ENCODE measurements at regions not wholly inside any gene's neighbourhood (a gene's known extent, or its start where the extent isn't known, plus 50 kb on each side); places are given as distances from the start of the nearest gene placed in this dataset.

DNA sequence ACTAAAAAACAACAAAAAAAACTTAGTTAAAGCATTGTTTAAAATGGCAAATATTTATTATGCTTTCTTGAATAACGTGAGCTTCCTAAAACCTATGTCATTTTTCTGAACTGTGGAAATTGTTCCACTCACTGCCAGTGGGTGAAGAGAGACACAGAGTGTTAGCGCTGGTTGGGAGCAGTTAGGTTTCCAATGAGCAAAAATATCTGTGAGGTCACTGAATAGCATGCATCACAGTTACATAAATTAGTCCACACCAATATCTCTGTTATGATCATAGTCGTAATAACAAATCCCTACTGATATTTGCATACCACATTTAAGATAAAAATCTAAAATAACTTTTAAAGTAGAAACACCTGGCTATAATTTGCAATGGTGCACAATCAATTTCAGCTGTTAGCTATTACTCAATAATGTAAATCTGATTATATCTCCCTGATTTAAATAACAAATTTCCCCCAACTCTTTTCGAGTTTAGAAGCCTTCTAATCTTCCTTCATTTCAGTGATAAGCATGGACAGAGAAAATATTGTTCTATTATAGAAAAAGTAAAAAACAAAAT lies 1094.0 kb upstream of the KLHL29 start:
- H3K27me3 ChIP-seq (ENCODE audit: control insufficient read depth, insufficient read depth, low read length): no peaks in the 10 kb centered on the region
- CTCF ChIA-PET: no interaction called here
- POLR2A ChIA-PET: no interaction called here
- TF ChIP-seq, protein P1, sequence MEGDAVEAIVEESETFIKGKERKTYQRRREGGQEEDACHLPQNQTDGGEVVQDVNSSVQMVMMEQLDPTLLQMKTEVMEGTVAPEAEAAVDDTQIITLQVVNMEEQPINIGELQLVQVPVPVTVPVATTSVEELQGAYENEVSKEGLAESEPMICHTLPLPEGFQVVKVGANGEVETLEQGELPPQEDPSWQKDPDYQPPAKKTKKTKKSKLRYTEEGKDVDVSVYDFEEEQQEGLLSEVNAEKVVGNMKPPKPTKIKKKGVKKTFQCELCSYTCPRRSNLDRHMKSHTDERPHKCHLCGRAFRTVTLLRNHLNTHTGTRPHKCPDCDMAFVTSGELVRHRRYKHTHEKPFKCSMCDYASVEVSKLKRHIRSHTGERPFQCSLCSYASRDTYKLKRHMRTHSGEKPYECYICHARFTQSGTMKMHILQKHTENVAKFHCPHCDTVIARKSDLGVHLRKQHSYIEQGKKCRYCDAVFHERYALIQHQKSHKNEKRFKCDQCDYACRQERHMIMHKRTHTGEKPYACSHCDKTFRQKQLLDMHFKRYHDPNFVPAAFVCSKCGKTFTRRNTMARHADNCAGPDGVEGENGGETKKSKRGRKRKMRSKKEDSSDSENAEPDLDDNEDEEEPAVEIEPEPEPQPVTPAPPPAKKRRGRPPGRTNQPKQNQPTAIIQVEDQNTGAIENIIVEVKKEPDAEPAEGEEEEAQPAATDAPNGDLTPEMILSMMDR (IDR thresholded peaks at IDR 0.05; ENCODE audit: insufficient read depth, low read depth, low read length): no peak
- H3K4me3 ChIP-seq (ENCODE audit: low read depth, low read length): no peak overlapping the region
- no peak for DNase-seq (ENCODE audit: low read depth)
- no peaks in the 10 kb centered on the region for H3K36me3 ChIP-seq (ENCODE audit: control insufficient read depth, insufficient read depth, low read length)

- Histone ChIP-seq H3K27me3 (ENCODE audit: control insufficient read depth, insufficient read depth, low read length) (no peaks in the 10 kb centered on the region), H3K4me3 (ENCODE audit: low read depth, low read length) (no peak overlapping the region), H3K36me3 (ENCODE audit: control insufficient read depth, insufficient read depth, low read length) (no peaks in the 10 kb centered on the region)
- TF ChIP-seq, protein P1 (IDR thresholded peaks at IDR 0.05; ENCODE audit: insufficient read depth, low read depth, low read length): no peak
- ChIA-PET CTCF (no interaction called here), POLR2A (no interaction called here)
- no peak for DNase-seq (ENCODE audit: low read depth)
These were observed 1083.8 kb upstream of the KLHL29 start for GRCh38 chr2:22301228-22301627.

- CTCF ChIA-PET: no interaction called here
- Histone ChIP-seq H3K36me3 (ENCODE audit: control insufficient read depth, insufficient read depth, low read length) (no peaks in the 10 kb centered on the region), H3K4me3 (ENCODE audit: low read depth, low read length) (no peak overlapping the region), H3K27me3 (ENCODE audit: control insufficient read depth, insufficient read depth, low read length) (no peaks in the 10 kb centered on the region)
- POLR2A ChIA-PET: no interaction called here
- DNase-seq (ENCODE audit: low read depth): no peak
- TF ChIP-seq, protein P1 (IDR thresholded peaks at IDR 0.05; ENCODE audit: insufficient read depth, low read depth, low read length): no peak
These were observed 1058.7 kb upstream of the KLHL29 start for GRCh38 chr2:22326250-22326649.

DNA sequence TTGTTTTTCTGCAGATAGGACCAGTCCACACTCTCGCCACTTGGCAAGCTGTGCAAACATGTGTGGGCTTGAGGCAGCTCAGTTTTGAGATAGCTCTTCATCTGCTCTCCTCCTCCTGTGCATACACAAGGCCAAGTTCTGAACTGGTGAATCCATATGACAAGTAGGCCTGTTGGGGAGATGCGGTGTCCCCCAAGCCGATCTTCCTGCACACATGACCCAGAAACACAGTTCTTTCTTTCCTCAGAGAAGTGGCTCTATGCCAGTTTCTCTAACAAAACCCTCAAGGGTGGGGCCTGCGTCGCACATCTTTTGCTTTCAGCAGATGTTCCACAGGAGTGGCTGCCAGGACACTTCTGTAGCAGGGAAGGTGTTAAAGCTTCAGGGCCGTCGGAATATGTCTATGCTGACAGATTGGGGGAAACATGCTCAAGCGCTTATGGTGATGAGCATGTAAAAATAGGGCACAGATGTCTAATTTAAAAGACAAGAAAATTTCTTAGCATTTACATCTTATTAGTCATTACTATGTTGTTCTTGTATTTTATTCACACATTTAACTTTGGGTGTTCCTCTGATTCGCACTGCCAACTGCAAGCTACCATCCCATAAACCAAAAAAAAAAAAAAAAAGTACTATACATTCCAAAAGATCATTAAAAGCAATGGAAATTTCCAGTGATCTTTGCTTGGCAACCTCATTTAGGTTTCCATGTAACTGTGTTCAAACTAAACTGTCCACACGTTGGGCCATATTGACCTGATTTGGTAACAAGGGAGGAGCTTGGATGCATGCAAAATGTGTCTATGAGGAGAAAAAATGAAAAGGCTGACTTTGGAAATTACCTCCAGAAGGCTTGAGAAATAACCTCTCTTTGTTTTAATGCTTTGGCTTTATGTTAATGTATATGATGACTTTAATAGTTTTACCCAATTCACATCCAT lies 1055.5 kb upstream of the KLHL29 start:
- POLR2A ChIA-PET: interaction anchor here (0.6 kb wide), 1 partner anchor 12 kb away, joined by 5 read pairs; no protein-coding TSS in a partner anchor
- H3K27me3 ChIP-seq (ENCODE audit: control insufficient read depth, insufficient read depth, low read length): no peaks in the 10 kb centered on the region
- no peak for DNase-seq (ENCODE audit: low read depth)
- H3K4me3 ChIP-seq (ENCODE audit: low read depth, low read length): no peak overlapping the region
- TF ChIP-seq, protein P1 (IDR thresholded peaks at IDR 0.05; ENCODE audit: insufficient read depth, low read depth, low read length): no peak
- CTCF ChIA-PET: no interaction called here
- no peaks in the 10 kb centered on the region for H3K36me3 ChIP-seq (ENCODE audit: control insufficient read depth, insufficient read depth, low read length)

DNA sequence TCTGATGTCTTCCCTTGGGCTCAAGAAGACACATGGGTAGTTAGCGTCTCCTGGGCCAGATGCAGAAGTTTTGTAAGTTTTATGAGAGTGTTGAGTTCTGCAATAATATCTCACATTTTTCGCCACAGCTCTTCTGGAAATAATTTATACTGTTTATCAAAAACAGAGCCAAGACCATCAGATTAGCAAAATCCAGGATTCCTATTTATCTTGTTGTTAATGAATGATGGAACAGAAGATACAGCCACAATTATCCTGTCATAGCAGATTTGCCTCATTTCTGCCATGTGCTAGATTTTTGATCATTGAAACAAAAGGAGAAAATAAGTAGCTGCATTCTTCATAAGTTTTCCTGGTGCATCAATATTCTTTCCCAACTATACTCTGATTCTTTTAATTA lies 1048.6 kb upstream of the KLHL29 start:
- ChIA-PET POLR2A (no interaction called here), CTCF (no interaction called here)
- H3K36me3 ChIP-seq (ENCODE audit: control insufficient read depth, insufficient read depth, low read length): no peaks in the 10 kb centered on the region
- TF ChIP-seq, protein P1 (IDR thresholded peaks at IDR 0.05; ENCODE audit: insufficient read depth, low read depth, low read length): no peak
- DNase-seq (ENCODE audit: low read depth): no peak
- no peaks in the 10 kb centered on the region for H3K27me3 ChIP-seq (ENCODE audit: control insufficient read depth, insufficient read depth, low read length)
- H3K4me3 ChIP-seq (ENCODE audit: low read depth, low read length): no peak overlapping the region

Measured in BJ (cell line).